ENCODE measurements at regions not wholly inside any gene's neighbourhood (a gene's known extent, or its start where the extent isn't known, plus 50 kb on each side); places are given as distances from the start of the nearest gene placed in this dataset.
"Not testable (repeated sequence)": the region's sequence is repeated elsewhere in the genome, so short reads cannot be mapped to it uniquely, and the experiment has no call there.

DNA sequence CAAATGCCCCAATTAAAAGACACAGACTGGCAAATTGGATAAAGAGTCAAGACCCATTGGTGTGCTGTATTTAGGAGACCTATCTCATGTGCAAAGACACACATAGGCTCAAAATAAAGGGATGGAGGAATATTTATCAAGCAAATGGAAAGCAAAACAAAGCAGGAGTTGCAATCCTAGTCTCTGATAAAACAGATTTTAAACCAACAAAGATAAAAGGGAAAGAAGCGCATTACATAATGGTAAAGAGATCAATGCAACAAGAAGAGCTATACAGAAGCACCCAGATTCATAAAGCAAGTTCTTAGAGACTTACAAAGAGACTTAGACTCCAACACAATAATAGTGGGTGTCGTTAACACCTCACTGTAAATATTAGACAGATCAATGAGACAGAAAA lies 350.9 kb upstream of the SPRY2 start:
- TF ChIP-seq, protein P1, sequence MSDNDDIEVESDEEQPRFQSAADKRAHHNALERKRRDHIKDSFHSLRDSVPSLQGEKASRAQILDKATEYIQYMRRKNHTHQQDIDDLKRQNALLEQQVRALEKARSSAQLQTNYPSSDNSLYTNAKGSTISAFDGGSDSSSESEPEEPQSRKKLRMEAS (IDR thresholded peaks at IDR 0.05; ENCODE audit: low read depth, low read length): not testable (repeated sequence)
- not testable (repeated sequence) for TF ChIP-seq POLR2A (IDR thresholded peaks at IDR 0.05; ENCODE audit: extremely low read depth, insufficient read length)
- TF ChIP-seq, protein P2, sequence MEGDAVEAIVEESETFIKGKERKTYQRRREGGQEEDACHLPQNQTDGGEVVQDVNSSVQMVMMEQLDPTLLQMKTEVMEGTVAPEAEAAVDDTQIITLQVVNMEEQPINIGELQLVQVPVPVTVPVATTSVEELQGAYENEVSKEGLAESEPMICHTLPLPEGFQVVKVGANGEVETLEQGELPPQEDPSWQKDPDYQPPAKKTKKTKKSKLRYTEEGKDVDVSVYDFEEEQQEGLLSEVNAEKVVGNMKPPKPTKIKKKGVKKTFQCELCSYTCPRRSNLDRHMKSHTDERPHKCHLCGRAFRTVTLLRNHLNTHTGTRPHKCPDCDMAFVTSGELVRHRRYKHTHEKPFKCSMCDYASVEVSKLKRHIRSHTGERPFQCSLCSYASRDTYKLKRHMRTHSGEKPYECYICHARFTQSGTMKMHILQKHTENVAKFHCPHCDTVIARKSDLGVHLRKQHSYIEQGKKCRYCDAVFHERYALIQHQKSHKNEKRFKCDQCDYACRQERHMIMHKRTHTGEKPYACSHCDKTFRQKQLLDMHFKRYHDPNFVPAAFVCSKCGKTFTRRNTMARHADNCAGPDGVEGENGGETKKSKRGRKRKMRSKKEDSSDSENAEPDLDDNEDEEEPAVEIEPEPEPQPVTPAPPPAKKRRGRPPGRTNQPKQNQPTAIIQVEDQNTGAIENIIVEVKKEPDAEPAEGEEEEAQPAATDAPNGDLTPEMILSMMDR (IDR thresholded peaks at IDR 0.05; ENCODE audit: low read depth, low read length): not testable (repeated sequence)
